ENCODE measurements at regions not wholly inside any gene's neighbourhood (a gene's known extent, or its start where the extent isn't known, plus 50 kb on each side); places are given as distances from the start of the nearest gene placed in this dataset.

DNA sequence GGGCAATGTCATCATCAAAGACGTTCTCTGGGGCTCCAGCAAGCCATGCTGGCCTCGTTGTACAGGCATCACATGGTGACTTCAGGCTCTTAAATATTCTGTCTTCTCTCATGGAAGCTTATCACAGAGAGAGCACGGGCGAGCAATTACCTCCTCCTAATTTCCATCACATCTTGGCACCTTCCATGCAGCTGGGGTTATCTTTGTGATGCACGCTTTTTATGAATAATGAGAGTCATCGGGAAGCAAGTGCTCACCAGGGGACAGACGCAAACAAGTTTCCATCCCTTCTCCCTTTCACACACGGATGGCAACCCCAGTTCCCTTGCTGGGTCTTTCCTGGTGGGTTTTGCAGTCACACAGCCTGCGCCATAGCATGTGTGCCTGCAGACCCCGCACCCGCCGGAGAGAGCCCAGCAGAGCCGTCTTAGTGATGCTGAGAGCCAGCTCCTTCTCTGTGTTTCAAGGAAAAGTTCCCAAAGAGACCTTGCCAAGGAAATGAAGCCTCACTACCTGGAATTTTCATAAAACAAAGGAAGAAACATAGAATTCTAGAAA is 116.3 kb upstream of the AFDN start:
- H3K9ac ChIP-seq (ENCODE audit: low read length) = no peak overlapping the region
- no peaks in the 10 kb centered on the region for H3K9me2 ChIP-seq (ENCODE audit: low read depth, low read length)
- no peak overlapping the region for H3K4me3 ChIP-seq (ENCODE audit: low read depth, low read length, poor library complexity, severe bottlenecking)
- no peaks in the 10 kb centered on the region for H3K36me3 ChIP-seq (ENCODE audit: insufficient read depth, low read length)
- no peaks in the 10 kb centered on the region for H3K27me3 ChIP-seq (ENCODE audit: insufficient read depth, low read length)
- no peak overlapping the region for H3K4me2 ChIP-seq (ENCODE audit: low read length)
- H3F3A ChIP-seq (ENCODE audit: insufficient read depth, low read length) = no peaks in the 10 kb centered on the region
- H4K20me1 ChIP-seq (ENCODE audit: insufficient read depth, low read length) = no peaks in the 10 kb centered on the region
- no peaks in the 10 kb centered on the region for H3K9me3 ChIP-seq (ENCODE audit: low read length)
- no peaks in the 10 kb centered on the region for H3K79me2 ChIP-seq (ENCODE audit: insufficient read depth, low read length)
- H3K27ac ChIP-seq (ENCODE audit: low read depth, low read length, poor library complexity, severe bottlenecking) = no peak overlapping the region
- no peak for TF ChIP-seq EZH2 (IDR thresholded peaks at IDR 0.05; ENCODE audit: borderline replicate concordance, low read length)
- TF ChIP-seq, protein P1, sequence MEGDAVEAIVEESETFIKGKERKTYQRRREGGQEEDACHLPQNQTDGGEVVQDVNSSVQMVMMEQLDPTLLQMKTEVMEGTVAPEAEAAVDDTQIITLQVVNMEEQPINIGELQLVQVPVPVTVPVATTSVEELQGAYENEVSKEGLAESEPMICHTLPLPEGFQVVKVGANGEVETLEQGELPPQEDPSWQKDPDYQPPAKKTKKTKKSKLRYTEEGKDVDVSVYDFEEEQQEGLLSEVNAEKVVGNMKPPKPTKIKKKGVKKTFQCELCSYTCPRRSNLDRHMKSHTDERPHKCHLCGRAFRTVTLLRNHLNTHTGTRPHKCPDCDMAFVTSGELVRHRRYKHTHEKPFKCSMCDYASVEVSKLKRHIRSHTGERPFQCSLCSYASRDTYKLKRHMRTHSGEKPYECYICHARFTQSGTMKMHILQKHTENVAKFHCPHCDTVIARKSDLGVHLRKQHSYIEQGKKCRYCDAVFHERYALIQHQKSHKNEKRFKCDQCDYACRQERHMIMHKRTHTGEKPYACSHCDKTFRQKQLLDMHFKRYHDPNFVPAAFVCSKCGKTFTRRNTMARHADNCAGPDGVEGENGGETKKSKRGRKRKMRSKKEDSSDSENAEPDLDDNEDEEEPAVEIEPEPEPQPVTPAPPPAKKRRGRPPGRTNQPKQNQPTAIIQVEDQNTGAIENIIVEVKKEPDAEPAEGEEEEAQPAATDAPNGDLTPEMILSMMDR (IDR thresholded peaks at IDR 0.05; ENCODE audit: low read length) = no peak
- H2AFZ ChIP-seq (ENCODE audit: low read length) = no peak overlapping the region
- no peaks in the 10 kb centered on the region for H3K4me1 ChIP-seq (ENCODE audit: insufficient read depth, low read length, severe bottlenecking)

DNA sequence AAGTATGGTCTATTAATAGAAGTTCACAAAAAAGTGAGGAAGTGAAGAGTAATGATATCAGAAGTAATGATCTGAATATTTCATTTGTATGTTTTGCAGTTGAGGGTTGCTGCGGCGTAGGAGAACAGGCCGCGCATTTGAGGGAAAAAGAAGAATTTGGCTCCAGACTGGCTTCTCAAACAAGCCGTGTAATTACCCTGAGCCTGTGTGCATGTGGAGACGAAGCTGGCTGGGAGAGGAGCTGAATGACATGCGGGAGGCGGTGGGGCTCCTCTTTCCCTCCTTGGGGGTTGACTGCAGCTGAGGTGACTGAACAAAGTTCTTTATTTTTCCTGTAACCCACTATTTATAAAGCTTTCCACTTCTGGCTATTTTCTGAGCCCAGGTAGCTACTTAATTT is 115.5 kb upstream of the AFDN start:
- no peaks in the 10 kb centered on the region for H3K9me3 ChIP-seq (ENCODE audit: low read length)
- H3K27ac ChIP-seq (ENCODE audit: low read depth, low read length, poor library complexity, severe bottlenecking) = no peak overlapping the region
- H3K9ac ChIP-seq (ENCODE audit: low read length) = no peak overlapping the region
- no peak for TF ChIP-seq EZH2 (IDR thresholded peaks at IDR 0.05; ENCODE audit: borderline replicate concordance, low read length)
- TF ChIP-seq, protein P1 (IDR thresholded peaks at IDR 0.05; ENCODE audit: low read length) = no peak
- H3K9me2 ChIP-seq (ENCODE audit: low read depth, low read length) = no peaks in the 10 kb centered on the region
- no peak overlapping the region for H3K4me2 ChIP-seq (ENCODE audit: low read length)
- H4K20me1 ChIP-seq (ENCODE audit: insufficient read depth, low read length) = no peaks in the 10 kb centered on the region
- H2AFZ ChIP-seq (ENCODE audit: low read length) = no peak overlapping the region
- no peaks in the 10 kb centered on the region for H3K79me2 ChIP-seq (ENCODE audit: insufficient read depth, low read length)
- H3K27me3 ChIP-seq (ENCODE audit: insufficient read depth, low read length) = no peaks in the 10 kb centered on the region
- H3F3A ChIP-seq (ENCODE audit: insufficient read depth, low read length) = no peaks in the 10 kb centered on the region
- no peak overlapping the region for H3K4me3 ChIP-seq (ENCODE audit: low read depth, low read length, poor library complexity, severe bottlenecking)
- no peaks in the 10 kb centered on the region for H3K36me3 ChIP-seq (ENCODE audit: insufficient read depth, low read length)
- no peaks in the 10 kb centered on the region for H3K4me1 ChIP-seq (ENCODE audit: insufficient read depth, low read length, severe bottlenecking)

DNA sequence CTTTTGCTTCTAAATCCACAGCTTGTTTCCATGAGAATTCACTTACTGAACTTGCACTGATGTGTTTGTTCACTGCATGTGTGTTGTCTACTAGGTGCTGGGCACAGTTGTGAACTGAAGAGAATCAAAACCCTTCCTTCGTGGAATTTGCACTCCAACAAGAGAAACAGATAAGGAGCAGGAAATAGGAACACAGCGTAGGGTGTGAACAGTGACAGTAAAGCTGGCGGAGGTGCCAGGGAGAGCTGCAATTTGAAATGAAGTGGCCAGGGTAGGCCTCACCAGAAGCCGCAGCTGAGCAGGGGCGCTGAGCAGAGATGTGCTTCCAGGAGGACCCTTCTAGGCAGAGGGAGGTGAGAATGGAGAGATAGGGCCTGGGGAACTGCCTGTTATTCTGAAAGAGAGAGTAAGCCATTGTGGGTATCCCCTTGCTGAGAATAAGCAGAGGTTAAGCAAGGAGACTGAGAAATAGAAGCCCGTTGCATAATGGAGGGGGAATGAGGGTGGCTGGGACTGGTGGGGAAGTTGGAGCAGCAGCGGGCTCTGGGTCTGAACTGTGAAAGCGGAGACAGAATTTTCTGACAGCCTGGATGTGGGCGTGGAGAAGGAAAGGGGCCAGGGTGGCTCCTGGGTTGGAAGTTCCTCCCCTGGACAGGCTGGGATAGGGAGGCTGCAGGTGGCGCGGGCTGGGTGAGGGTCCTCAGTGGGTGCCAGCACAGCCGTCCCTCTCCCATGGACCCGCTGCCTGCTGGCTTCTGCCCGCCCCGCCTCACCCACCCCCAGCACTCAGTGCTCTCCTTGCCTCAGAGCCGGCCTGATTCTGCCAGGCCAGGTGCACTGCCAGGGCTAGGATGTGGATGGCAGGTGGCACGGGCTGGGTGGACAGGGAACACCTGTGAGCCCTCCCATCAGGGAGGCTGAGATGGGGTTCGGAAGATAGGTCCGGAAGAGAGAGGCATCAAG is 114.7 kb upstream of the AFDN start:
- TF ChIP-seq, protein P1 (IDR thresholded peaks at IDR 0.05; ENCODE audit: low read length) = no peak
- TF ChIP-seq EZH2 (IDR thresholded peaks at IDR 0.05; ENCODE audit: borderline replicate concordance, low read length) = no peak
- Histone ChIP-seq H3K36me3 (ENCODE audit: insufficient read depth, low read length) (no peaks in the 10 kb centered on the region), H3K4me2 (ENCODE audit: low read length) (no peak overlapping the region), H3K79me2 (ENCODE audit: insufficient read depth, low read length) (no peaks in the 10 kb centered on the region), H3K4me3 (ENCODE audit: low read depth, low read length, poor library complexity, severe bottlenecking) (no peak overlapping the region), H3K4me1 (ENCODE audit: insufficient read depth, low read length, severe bottlenecking) (no peaks in the 10 kb centered on the region), H4K20me1 (ENCODE audit: insufficient read depth, low read length) (no peaks in the 10 kb centered on the region), H3K9ac (ENCODE audit: low read length) (no peak overlapping the region), H3K27ac (ENCODE audit: low read depth, low read length, poor library complexity, severe bottlenecking) (no peak overlapping the region), H3K9me3 (ENCODE audit: low read length) (no peaks in the 10 kb centered on the region), H3F3A (ENCODE audit: insufficient read depth, low read length) (no peaks in the 10 kb centered on the region), H2AFZ (ENCODE audit: low read length) (no peak overlapping the region), H3K9me2 (ENCODE audit: low read depth, low read length) (no peaks in the 10 kb centered on the region), H3K27me3 (ENCODE audit: insufficient read depth, low read length) (no peaks in the 10 kb centered on the region)

Measured in OCI-LY1 (cell line).